HG03196 (cell line): ENCODE measurements at regions not wholly inside any gene's neighbourhood (a gene's known extent, or its start where the extent isn't known, plus 50 kb on each side); places are given as distances from the start of the nearest gene placed in this dataset.

ENCODE experiments used
- ATAC-seq: cut with Tn5 transposase; IDR thresholded peaks from one replicate; pipeline ENCODE4 v1.9.1; 2021; ENCODE audit not compliant: unreplicated experiment

DNA sequence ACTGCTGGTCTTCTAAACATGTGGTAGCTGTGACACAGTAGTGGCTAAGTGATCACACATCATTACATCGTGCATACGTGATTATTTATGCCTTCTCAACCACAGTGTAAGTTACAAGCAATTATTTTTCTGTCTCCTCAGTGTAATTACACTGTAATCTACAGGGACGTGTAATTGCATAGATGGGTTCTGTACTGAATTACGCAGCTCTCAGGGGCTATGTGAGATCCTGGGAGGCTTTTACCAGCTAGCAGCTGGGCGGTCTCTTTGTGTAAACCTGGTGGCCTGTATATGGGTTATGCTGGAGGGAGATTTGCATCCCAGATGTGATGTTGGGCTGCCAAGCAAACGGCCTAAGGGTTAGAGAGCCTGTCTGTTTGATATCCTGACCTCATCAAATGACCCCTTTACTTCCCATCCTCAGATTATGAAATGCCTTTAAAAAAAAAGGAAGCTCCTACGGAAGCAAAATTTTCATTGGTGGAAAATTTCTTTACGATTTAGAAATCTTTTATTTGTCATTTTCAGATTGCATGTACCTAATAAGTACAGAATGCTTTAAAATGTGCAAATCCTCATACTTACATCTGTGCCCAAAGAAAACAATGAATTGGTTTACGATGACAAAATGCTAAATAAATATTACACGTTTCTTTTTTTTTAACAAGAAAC, 402.8 kb upstream of the JAG1 start:
- no peak for ATAC-seq

DNA sequence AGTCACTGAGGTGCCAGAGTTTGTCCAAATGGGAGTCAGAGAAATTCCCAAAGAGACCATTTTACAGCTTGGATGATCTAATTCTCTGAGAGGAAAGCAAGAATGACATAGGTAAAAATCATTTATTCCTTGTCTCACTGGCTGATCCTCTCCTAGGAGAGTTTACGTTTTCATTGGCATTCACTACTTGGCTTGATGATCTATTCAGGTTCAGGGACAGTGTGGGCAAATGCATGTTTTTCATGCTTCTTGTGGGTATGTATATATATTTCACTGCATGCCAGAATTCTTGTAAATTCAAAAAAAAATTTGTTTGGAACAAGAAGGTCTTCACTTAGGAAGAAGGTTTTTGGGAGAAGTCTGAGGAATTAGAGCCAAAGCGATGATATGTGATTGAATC, 403.4 kb upstream of the JAG1 start:
- ATAC-seq: no peak

DNA sequence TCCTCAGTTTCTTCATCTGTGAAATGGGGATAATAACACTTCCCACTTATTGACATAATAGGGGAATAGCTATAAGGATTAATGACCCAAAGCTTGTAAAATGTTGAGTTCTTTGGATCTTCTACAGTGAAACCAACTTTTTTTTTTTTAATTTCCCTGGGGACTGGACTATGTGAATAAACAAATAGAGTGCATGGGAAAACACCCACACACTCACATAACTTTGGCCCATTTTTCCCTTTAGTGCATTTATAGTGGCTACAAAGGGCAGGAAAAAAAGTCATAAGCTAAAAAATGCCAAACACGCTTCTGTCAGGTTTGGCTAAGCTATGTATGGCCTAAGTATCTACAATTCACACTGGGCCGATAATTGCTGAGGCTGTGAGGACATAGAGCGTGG, 406.2 kb upstream of the JAG1 start:
- no peak for ATAC-seq

DNA sequence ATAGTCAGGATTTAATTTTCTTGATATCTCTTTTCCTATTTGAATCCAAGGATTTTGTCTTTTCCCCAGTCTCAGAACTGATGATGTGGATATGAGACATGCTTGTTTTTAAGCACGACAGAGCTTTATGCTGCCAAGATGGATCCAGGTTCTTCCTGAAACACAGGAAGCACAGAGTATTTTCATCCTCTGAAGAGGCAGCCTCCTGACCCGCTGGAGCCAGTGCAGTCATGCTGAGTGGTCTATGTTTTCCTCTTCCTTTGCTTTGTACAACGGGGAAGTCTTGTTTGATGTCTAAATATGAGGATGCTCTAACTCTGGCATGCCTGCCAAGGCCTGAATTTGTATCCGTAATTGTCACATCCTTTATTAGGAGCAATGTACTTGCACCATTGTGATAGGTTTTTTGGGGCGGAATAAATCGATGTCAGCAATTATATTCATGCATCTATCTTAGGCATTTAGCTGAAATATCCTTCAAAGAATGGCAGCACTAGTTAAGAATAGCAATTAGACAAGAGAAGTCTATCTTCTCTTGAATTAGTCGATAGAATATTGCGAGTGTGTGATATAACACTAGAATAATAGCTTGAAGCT, 407.1 kb upstream of the JAG1 start:
- no peak for ATAC-seq

DNA sequence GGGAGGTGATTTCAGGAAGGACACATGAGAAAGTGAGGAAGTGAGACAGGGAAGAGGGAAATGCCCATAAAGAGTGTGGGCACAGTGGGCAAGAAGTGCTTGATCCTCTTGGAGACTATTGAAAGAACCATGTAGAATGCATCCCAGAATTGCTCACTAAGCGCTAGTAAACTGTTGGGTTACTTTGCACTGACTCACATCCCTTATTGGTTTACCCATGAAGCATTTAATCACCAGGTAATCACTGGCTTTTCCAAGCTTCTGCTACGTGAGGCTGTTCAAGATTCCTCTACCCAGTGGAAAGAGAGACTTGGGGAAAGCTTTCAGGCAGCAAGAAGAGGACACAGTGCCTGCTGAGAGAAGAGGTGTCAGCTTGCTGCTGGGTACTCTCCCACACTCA, 410.0 kb upstream of the JAG1 start:
- no peak for ATAC-seq

DNA sequence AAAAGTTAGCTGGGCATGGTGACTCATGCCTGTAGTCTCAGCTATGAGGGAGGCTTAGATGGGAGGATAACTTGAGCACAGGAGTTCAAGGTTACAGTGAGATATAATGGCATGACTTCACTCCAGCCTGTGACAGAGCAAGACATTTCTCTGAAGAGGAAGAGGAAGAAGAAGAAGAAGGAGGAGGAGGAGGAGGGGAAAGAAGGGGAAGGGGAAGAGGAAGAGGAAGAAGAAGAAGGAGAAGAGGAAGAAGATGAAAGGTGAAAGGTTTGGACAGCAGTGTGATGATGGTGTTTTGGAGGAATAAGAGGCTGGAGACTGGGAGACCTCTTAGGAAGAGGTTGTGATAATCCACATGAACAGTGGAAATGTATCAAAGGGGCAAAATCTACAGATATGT, 410.7 kb upstream of the JAG1 start:
- ATAC-seq: no peak

DNA sequence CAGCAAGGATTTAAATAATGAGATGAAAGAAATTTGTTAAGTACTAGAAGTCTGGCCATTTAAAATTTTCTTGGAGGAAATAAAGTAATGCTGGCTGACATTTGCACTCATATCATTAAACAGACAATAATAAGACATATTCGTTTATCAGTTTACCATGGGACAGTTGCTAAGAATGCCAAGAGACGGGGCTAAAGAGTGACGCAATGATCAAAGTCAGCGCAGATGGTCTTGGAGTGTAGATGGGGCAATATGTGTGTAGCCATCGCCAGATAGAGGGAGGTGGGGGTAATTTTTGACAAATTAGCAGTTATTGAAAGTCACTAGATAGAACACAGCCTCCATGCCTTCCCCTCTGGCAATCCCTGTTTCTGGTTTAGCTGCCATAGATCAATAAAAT, 413.2 kb upstream of the JAG1 start:
- no peak for ATAC-seq

DNA sequence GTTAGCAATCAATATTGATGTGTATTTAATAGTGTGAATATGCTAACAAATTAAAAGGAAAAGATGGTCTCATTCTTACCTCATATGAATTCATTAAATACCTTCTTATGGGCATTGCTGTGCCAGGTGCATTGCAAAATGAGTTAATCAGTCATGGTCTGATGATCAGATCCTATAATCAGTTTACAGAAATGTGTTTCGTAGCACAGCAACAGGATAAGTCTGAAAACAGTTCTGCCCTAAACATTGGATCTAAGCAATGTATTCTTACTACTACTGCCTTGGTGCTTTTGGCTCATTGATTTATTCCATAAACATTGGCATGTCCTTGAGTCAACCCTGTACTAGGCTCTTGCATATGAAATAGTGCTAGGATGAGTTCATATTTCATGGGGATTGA, 417.0 kb upstream of the JAG1 start:
- ATAC-seq: no peak

DNA sequence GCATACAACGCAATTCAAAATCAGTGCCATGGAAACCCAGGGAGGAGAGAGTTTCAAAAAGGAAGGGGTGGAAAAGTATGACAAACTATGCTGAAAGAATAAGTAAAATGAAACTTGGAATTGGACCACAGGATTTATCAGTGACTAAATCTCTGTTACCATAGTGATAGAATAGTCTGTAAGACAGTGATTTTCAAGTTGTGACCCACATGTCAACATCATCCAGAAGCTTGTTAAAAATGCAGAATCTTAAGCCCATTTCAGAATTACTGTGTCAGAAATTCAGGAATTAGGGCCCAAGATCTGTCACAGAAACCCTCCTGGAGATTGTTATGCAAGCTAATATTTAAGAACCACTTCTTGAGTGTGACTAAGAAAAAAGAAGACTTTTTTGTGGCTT, 417.7 kb upstream of the JAG1 start:
- ATAC-seq: no peak

DNA sequence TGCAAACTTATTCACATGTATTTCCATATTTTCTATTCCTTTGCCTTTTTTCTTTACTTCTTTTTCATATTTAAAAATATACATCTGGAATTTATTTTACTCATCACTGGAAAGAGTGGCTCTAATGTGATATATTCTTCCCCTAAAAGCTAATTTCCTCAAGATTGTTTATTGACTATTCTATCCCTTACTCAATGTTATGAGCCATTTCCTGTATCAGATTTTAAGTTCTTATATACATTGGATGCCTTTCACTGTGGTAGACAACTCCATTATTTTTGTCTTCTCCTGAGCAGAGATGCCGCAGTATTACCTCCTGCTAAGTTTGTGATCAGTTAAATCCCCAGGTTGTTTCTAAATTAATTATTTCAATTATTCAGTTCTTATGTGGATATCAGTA, 418.4 kb upstream of the JAG1 start:
- ATAC-seq: no peak

DNA sequence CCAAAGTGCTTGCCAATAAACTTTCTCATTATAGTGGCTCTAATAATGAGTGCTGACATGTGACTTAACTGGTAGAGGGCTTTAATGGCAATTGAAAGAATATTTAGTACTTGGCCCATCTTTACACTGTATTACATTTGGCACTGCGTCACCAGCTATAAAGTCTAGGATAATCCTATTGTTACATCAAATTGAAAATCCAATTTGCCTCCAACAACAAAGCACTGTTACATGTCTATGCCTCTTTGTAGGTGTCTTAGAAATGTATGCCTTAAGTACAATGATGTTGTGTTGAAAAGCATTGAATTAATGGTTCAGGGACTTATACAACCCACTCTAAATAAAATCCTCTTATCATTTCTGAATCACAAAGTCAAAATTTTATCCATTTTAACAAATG, 420.4 kb upstream of the JAG1 start:
- ATAC-seq: no peak

DNA sequence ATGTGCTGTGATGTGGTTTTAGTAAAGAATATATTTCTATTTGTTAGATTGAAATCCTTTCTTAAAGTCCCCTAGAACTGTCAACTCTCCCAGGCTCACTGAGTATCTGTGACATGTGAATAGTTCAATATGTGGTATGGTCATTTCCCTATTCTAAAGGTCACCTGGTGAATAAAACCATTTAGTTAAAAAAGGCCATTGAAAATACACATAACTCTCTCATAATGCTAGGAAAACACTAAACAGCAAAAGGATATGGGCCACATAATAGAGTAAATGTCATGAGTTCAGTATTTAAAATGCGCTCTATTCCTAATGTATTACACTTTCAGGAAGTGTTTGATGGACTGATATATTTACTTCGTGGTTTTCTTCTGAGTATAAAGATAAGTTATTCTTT, 420.9 kb upstream of the JAG1 start:
- no peak for ATAC-seq

DNA sequence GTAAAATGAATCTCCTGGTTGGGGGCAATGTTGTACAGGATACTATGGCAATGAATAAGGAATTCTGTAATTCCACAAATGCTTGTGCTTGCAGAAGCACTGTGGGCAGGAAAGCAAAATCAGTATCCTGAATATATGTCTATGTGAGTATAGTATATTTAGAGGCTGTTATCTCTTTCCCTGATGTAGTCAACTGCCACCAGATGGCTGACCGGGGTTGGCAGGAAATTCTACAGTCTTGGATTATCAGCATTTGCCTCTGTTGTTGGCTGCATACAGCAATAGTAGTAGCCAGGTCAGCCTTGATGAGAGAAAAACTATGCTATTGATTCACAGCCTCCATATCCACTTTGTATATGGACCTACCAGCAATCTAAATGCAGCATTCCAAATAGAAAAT, 425.1 kb upstream of the JAG1 start:
- no peak for ATAC-seq

DNA sequence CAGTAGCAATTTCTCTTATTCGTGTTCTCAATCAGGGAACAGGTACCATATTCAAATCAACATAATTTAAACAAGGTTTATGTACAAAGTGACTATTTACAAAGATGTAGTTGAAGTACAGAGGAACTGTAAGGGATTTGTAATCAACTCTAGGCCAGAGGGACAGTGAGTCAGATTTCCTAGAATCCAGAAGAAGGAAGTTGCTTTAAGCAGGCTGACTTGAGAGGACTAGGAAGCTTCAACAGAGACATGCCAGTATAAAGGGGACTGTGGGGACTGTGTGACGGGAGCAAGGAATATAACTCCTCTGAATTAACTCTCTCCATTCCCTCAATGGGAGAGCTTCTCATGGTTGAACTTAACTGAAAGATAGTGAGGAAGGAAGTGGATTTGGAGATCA, 427.4 kb upstream of the JAG1 start:
- no peak for ATAC-seq

DNA sequence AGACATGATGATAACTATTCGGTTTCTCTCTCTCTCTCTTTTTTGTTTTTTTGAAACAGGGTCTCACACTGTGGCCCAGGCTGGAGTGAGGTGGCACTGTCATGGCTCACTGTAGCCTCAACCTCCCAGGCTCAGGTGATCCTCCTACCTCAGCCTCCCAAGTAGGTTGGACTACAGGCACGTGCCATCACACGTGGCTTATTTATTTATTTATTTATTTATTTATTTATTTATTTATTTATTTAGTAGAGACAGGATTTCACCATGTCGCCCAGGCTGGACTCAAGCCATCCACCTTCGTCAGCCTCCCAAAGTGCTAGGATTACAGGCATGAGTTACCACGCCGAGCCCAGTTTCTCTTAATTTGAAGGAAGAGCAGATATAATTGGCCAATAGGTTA, 427.9 kb upstream of the JAG1 start:
- no peak for ATAC-seq

DNA sequence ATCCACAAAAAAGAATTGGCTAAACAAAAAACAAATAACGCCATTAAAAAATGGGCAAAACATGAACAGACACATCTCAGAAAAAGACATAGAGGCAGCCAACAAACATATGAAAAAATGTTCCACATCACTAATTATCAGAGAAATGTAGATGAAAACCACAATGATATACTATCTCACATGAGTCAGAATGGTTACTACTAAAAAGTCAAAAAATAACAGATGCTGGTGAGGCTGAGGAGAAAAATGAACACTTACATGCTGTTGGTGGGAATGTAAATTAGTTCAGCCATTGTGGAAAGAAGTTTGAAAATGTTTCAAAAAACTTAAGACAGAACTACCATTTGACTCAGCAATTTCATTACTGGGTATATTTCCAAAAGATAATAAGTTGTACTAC, 430.1 kb upstream of the JAG1 start:
- ATAC-seq: no peak

DNA sequence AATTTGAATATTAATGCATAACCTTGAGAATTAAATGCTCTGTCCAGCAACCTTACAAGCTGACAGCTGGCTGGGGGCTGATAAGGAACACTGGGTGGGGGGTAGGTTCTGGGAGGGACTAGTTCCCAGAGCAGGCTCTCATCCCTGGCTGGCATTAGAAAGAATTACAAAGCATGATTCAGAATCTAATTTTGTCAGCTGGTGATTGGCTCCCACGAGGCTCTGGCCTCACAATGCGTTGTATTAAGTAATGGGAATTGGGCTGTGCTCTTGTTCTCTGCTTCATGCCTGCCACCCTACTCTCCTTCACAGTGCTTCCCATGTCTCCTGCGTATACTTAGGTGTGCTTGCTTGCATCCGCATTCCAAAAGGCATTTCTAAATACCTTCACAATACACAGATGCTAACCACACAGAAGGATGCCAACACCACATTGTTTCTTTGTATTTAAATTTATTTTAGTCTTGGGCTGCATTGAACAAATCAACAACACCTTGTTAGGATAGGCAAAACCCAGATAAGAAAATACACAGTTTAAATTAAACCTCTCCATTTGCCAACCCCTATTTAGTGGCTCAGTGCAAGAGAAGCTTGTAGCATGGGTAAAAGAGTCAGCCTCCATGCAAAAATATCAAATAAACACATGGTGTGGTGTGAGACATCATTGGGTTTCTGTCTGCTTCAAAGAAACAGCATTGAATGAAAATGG, 434.5 kb upstream of the JAG1 start:
- ATAC-seq: no peak

DNA sequence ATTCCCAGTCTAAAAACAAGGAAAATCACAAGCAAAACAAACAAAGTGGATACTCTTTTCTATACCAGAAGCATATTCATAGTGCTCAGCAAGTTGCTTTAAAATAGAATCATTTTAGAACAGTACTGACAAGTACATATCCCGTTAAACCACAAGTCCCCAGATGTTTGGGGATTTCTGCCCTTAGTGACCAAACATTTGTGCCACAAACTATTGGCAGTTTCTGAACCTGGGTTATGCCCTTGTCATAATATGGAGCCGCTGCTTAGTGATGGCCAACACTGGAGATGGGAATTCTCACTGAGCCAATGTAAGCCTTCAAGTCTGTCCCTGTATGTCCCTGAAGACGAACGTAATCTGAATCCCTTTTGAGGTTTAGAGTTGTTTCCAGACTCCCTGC, 436.7 kb upstream of the JAG1 start:
- ATAC-seq: no peak

DNA sequence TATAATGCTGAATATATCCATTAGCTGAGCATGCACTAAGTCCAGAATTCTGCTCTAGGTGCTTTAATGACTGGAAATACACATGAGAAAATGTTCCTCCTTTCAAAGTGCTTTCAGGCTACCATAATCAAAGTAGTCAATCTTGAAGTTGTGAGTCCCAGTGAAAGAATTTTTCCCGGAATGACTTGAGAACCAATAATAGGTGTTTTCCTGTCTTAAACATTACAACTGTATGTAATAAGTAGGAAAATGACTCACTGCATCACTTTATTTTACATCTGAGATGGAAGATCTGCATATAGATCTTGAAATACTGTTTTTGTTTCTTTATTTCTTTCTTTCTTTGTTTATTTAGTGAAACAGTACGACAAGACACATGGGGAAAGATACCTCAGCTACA, 437.4 kb upstream of the JAG1 start:
- no peak for ATAC-seq

DNA sequence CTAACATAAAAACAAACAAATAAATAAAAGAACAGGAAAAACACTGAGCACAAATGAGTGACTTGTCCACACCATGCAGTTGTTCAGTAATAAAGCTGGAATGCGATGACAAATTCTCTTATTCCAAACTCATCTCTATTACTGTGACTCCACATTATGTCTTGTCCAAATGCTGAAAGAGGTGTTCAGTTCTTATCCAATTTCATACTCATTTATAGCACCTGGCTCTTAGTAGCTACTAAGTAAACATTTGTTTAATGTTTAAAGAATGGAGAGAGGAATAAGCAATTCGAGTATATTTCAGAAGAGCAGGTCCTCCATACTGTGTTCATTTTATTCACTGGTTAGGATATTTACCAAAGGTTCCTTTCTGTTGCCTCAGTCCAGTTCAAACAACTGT, 439.0 kb upstream of the JAG1 start:
- no peak for ATAC-seq

DNA sequence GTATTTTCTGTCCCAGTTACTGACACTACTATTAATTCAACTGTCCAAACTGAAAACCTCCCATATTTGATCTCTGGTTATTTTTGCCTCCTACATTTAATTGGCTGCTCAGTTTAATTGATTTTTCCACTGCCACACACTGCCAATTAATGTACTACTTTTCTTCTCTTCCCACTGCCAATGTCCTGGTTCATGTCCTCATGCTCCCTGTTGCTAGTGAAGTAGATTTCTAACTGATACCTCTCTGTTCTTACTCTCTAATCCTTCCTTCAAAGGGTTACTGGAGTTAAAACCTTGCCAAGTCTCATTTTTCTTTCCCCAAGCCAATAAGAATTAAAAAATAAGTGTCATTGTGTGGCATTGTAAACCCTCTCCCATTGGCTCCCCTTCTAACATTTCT, 440.6 kb upstream of the JAG1 start:
- ATAC-seq: no peak

DNA sequence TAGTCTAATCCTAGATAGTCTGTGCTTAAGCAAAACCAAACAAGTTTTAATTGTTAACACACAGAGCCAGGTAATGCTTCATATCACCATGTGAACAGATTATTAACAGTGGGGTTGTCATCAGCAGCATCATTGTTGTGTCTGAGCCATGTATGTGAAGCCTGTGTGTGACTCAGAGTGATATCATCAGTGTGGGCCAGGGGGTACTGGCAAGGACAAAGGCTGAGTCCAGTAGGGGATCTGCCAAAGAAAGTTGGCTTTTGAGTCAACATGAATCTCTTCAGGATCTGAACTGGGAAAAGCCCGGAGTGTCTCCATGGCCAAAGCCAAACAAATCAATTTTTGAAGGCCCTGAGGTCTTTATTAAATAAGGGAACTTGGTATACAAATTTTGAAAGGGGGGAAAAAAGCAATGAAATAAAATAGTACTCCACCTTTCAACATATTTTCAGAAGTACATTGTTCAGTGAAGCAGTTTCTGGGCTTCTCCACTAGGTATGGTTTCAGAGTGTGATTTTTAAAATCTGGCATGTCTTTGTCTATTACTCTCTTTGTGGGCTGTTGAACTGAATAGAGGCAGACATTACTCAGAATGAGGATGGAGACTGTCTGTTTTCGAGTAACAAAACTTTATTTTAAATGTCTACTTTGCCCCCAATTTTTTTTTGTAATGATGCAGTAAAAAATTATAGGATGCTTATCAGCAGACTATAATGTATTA, 444.2 kb upstream of the JAG1 start:
- ATAC-seq: no peak
